ENCODE measurements at regions not wholly inside any gene's neighbourhood (a gene's known extent, or its start where the extent isn't known, plus 50 kb on each side); places are given as distances from the start of the nearest gene placed in this dataset.

DNA sequence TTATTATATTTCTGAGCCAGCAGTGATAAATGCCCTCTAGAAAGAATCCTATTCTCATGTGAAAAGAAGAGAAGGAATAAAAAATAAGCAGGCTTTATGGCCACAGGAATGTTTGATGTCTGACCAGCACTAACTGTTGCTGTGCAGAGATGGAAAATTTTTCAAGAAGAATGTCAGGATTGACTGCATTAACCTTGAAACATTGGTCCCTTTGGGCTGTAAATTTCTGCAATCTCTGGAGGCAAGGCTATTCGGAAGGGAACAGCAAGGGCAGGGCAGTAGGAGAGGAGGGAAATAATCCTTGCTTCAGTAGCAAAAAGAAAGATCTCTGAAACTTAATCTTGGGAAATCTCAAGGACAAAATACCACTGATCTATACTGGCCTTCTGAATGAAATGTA, 415.2 kb downstream of the DNAH5 start:
- Mint-ChIP-seq H3K4me1 (no peaks in the 10 kb centered on the region), H3K27ac (no peak overlapping the region), H3K36me3 (ENCODE audit: low read depth) (no peaks in the 10 kb centered on the region), H3K4me3 (no peak overlapping the region), H3K27me3 (no peaks in the 10 kb centered on the region), H3K9me3 (no peaks in the 10 kb centered on the region)
- intact Hi-C loops (cut with micrococcal nuclease), result no loop called here
- ATAC-seq (ENCODE audit: low read depth) (no peak), DNase-seq (no peak)
- TF ChIP-seq, protein P1, sequence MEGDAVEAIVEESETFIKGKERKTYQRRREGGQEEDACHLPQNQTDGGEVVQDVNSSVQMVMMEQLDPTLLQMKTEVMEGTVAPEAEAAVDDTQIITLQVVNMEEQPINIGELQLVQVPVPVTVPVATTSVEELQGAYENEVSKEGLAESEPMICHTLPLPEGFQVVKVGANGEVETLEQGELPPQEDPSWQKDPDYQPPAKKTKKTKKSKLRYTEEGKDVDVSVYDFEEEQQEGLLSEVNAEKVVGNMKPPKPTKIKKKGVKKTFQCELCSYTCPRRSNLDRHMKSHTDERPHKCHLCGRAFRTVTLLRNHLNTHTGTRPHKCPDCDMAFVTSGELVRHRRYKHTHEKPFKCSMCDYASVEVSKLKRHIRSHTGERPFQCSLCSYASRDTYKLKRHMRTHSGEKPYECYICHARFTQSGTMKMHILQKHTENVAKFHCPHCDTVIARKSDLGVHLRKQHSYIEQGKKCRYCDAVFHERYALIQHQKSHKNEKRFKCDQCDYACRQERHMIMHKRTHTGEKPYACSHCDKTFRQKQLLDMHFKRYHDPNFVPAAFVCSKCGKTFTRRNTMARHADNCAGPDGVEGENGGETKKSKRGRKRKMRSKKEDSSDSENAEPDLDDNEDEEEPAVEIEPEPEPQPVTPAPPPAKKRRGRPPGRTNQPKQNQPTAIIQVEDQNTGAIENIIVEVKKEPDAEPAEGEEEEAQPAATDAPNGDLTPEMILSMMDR (IDR thresholded peaks at IDR 0.05), result no peak
- CTCF ChIA-PET, result no interaction called here
- POLR2A ChIA-PET, result no interaction called here

DNA sequence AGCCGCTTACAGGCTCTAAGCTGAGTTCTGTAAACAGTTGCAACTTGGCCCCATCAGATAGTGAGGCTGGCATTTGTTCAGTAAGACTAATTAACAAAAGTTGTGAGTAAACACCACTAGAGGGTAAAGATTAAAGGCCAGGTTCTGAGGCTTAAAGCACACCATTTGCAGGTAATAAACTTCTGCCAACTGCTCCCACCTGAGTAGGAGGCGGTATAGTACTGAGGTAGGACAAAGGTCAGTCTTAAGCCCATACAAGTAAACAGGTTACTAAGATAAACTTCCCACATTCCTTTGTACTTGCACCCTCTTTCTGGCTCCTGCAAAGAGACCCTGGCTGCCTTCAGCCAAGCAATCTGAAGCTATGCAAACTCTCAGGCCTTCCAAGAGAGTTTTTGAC, 419.6 kb downstream of the DNAH5 start:
- TF ChIP-seq, protein P1 (IDR thresholded peaks at IDR 0.05), result no peak
- no peak overlapping the region for H3K4me3 Mint-ChIP-seq
- no peak overlapping the region for H3K27ac Mint-ChIP-seq
- no peaks in the 10 kb centered on the region for H3K36me3 Mint-ChIP-seq (ENCODE audit: low read depth)
- H3K4me1 Mint-ChIP-seq, result no peaks in the 10 kb centered on the region
- ATAC-seq (ENCODE audit: low read depth) (no peak), DNase-seq (no peak)
- ChIA-PET POLR2A (no interaction called here), CTCF (no interaction called here)
- intact Hi-C loops (cut with micrococcal nuclease), result no loop called here
- no peaks in the 10 kb centered on the region for H3K27me3 Mint-ChIP-seq
- no peaks in the 10 kb centered on the region for H3K9me3 Mint-ChIP-seq

DNA sequence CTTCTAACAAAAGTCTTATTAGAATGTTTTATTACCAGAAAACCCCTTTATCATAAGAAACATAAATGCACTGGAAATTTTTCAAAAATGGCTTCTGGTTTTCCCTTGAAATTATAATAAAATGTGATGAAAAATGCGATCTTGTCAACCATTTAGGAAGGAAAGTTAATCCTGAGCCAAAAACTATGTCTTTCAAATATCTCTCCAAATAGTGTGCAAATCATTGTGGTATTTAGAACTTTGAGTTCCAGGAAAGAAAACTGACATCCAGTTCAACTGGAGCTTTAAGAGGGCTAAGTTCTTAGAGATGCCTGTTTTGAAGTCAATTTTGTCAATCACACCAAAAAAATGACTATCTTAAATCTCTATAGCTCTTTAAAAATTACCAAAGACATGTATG, 425.4 kb downstream of the DNAH5 start:
- TF ChIP-seq, protein P1 (IDR thresholded peaks at IDR 0.05), result no peak
- Mint-ChIP-seq H3K4me3 (no peak overlapping the region), H3K27ac (no peak overlapping the region), H3K27me3 (no peaks in the 10 kb centered on the region), H3K4me1 (no peaks in the 10 kb centered on the region), H3K9me3 (no peaks in the 10 kb centered on the region), H3K36me3 (ENCODE audit: low read depth) (no peaks in the 10 kb centered on the region)
- ATAC-seq (ENCODE audit: low read depth) (no peak), DNase-seq (no peak)
- ChIA-PET CTCF (no interaction called here), POLR2A (no interaction called here)
- intact Hi-C loops (cut with micrococcal nuclease), result no loop called here

DNA sequence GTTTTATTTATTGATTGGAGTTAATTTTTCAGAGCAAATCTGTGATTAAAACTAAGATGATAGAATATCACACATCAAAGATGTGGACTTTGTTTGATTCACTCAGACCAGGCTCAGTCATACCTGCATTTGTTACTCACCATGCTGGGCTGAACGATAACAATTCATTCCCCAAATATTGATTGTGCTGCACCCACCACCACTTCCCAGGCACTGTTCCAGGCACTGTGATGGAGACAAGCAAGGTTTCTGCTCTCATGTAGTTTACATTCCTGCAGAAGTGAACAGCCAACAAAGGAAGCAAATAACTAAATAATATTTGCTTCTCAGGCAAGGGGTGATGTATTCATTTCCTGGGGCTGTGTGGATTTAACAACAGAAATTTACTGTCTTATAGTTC, 428.3 kb downstream of the DNAH5 start:
- TF ChIP-seq, protein P1 (IDR thresholded peaks at IDR 0.05), result no peak
- DNase-seq (no peak), ATAC-seq (ENCODE audit: low read depth) (no peak)
- Mint-ChIP-seq H3K4me3 (no peak overlapping the region), H3K27ac (no peak overlapping the region), H3K27me3 (no peaks in the 10 kb centered on the region), H3K4me1 (no peaks in the 10 kb centered on the region), H3K9me3 (no peaks in the 10 kb centered on the region), H3K36me3 (ENCODE audit: low read depth) (no peaks in the 10 kb centered on the region)
- intact Hi-C loops (cut with micrococcal nuclease), result no loop called here
- CTCF ChIA-PET, result no interaction called here
- POLR2A ChIA-PET, result no interaction called here

DNA sequence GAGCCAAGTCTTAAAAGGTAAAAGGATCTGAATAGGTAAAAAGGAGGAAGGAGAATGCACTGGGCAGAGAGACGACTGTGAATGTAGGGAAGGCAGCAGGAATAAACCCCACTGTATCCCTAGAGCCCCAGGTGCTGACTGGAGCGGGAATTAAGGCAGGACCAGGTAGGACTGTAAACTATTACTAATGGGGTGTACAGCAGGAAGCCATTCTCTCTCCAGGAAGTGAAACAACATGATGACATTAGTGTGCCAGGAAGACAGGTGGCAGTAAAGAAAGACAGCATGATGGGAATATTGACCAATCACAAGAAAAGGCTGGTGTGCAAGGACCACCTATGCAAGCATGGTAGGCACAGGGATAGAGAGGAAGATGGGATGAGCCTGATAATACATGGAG, 433.0 kb downstream of the DNAH5 start:
- POLR2A ChIA-PET, result no interaction called here
- intact Hi-C loops (cut with micrococcal nuclease), result no loop called here
- ATAC-seq (ENCODE audit: low read depth) (no peak), DNase-seq (no peak)
- Mint-ChIP-seq H3K27me3 (no peaks in the 10 kb centered on the region), H3K27ac (no peak overlapping the region), H3K4me1 (no peaks in the 10 kb centered on the region), H3K4me3 (no peak overlapping the region), H3K9me3 (peaks cover 3% of the 10 kb centered on the region), H3K36me3 (ENCODE audit: low read depth) (no peaks in the 10 kb centered on the region)
- CTCF ChIA-PET, result no interaction called here
- TF ChIP-seq, protein P1 (IDR thresholded peaks at IDR 0.05), result no peak

Data from activated B cell treated with CpG ODN at 0.5 μM for 24 hours (primary cell).